A673 (cell line): ENCODE measurements at regions not wholly inside any gene's neighbourhood (a gene's known extent, or its start where the extent isn't known, plus 50 kb on each side); places are given as distances from the start of the nearest gene placed in this dataset.

ENCODE experiments used
- BruUV-seq: library from RNA; stranded (reverse); fragments of 400-500 nt; replicated peaks from 2 replicates; lab custom pipeline; 2021; lab: Mats Ljungman, UMichigan
- CTCF ChIA-PET: fragments of 300-600 bp; sonication (Branson Sonifier 250); formaldehyde crosslinking; loops from one replicate; lab custom pipeline; 2022; ENCODE audit warnings: antibody characterized with exemption; lab: Charles Lee
- POLR2A ChIA-PET: fragments of 300-600 bp; sonication (Branson Sonifier 250); formaldehyde crosslinking; loops from one replicate; lab custom pipeline; 2022; ENCODE audit warnings: antibody characterized with exemption; ENCODE audit not compliant: low non-redundant PET; lab: Charles Lee
- DNase-seq: peaks from one replicate; pipeline ENCODE4 v3.0.0-alpha.2; 2015; ENCODE audit warnings: low spot score
- H3K27ac ChIP-seq: fragments of 200-600 bp; sonication (generic); 2 replicates; pipeline ENCODE4 v1.5.1; 2016; ENCODE audit warnings: mixed run types, low read depth, mild to moderate bottlenecking, mixed read lengths, antibody characterized with exemption, low read length; ENCODE audit not compliant: poor library complexity, severe bottlenecking
- H3K27me3 ChIP-seq: fragments of 200-600 bp; sonication (generic); replicated peaks from 2 replicates; pipeline ENCODE4 v1.6.1; 2017; ENCODE audit warnings: mixed run types, low read depth, mild to moderate bottlenecking, mixed read lengths, antibody characterized with exemption, low read length; ENCODE audit not compliant: insufficient read depth, poor library complexity
- H3K36me3 ChIP-seq: fragments of 200-600 bp; sonication (generic); 2 replicates; pipeline ENCODE4 v1.6.1; 2016; ENCODE audit warnings: mixed run types, mild to moderate bottlenecking, mixed read lengths, antibody characterized with exemption, low read length; ENCODE audit not compliant: insufficient read depth, poor library complexity, severe bottlenecking
- H3K4me1 ChIP-seq: fragments of 200-600 bp; sonication (generic); 2 replicates; pipeline ENCODE4 v1.6.1; 2017; ENCODE audit warnings: mixed run types, mild to moderate bottlenecking, mixed read lengths, antibody characterized with exemption, low read length; ENCODE audit not compliant: insufficient read depth, poor library complexity, severe bottlenecking
- H3K4me3 ChIP-seq: fragments of 200-600 bp; sonication (generic); 2 replicates; pipeline ENCODE4 v1.5.1; 2016; ENCODE audit warnings: low read depth, mixed run types, mild to moderate bottlenecking, mixed read lengths, low read length; ENCODE audit not compliant: poor library complexity, severe bottlenecking
- H3K9me3 ChIP-seq: fragments of 200-600 bp; sonication (generic); 2 replicates; pipeline ENCODE4 v1.6.1; 2016; ENCODE audit warnings: mixed run types, low read depth, mild to moderate bottlenecking, mixed read lengths, antibody characterized with exemption, low read length; ENCODE audit not compliant: poor library complexity, severe bottlenecking
- EZH2 ChIP-seq: fragments of 200-600 bp; sonication (generic); IDR thresholded peaks from 2 replicates; pipeline ENCODE4 v1.6.1; 2017; ENCODE audit warnings: borderline replicate concordance, low read depth, mild to moderate bottlenecking, mixed read lengths, antibody characterized with exemption, low read length; ENCODE audit not compliant: poor library complexity, severe bottlenecking
- intact Hi-C: fragments of 100-400 bp; cut with micrococcal nuclease; formaldehyde crosslinking; loops from one replicate; pipeline ENCODE4 v1.10.0; 2022; ENCODE audit not compliant: unreplicated experiment
- TF ChIP-seq, protein P1 (sequence below): fragments of 300-800, 200-600 bp; sonication (generic); conservative IDR thresholded peaks from 2 replicates; pipeline ENCODE4 v1.5.1; 2017; ENCODE audit warnings: low read depth, mild to moderate bottlenecking, antibody characterized with exemption, low read length, moderate library complexity, mixed read lengths

DNA sequence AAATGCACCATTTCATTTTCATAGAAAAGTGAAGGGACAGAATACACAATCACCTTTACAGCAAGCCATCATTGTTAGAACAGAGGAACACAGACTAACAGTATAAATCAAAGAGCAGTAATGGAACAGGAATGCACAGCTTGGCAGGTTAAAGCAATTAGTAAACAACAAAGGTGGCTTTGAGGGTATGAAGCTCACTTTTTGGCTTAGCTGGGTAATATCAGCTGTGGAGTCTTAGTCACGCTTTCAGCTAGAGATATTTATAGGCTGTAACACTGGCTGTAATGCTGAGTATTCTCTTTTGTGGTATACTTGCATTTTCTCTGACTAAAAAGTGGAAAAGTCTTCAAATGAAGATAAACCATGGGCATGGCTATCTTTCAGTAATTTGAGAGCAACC lies 1780.5 kb downstream of the LRRC4C start:
- Histone ChIP-seq H3K27me3 (no peaks in the 10 kb centered on the region), H3K36me3 (no peaks in the 10 kb centered on the region), H3K27ac (no peak overlapping the region), H3K4me3 (no peak overlapping the region), H3K9me3 (peaks cover 7% of the 10 kb centered on the region), H3K4me1 (no peaks in the 10 kb centered on the region)
- ChIA-PET POLR2A (no interaction called here), CTCF (no interaction called here)
- intact Hi-C loops, result no loop called here
- DNase-seq, result no peak
- no TSS peak for BruUV-seq
- TF ChIP-seq EZH2, result no peak
- TF ChIP-seq, protein P1, sequence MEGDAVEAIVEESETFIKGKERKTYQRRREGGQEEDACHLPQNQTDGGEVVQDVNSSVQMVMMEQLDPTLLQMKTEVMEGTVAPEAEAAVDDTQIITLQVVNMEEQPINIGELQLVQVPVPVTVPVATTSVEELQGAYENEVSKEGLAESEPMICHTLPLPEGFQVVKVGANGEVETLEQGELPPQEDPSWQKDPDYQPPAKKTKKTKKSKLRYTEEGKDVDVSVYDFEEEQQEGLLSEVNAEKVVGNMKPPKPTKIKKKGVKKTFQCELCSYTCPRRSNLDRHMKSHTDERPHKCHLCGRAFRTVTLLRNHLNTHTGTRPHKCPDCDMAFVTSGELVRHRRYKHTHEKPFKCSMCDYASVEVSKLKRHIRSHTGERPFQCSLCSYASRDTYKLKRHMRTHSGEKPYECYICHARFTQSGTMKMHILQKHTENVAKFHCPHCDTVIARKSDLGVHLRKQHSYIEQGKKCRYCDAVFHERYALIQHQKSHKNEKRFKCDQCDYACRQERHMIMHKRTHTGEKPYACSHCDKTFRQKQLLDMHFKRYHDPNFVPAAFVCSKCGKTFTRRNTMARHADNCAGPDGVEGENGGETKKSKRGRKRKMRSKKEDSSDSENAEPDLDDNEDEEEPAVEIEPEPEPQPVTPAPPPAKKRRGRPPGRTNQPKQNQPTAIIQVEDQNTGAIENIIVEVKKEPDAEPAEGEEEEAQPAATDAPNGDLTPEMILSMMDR, result no peak

DNA sequence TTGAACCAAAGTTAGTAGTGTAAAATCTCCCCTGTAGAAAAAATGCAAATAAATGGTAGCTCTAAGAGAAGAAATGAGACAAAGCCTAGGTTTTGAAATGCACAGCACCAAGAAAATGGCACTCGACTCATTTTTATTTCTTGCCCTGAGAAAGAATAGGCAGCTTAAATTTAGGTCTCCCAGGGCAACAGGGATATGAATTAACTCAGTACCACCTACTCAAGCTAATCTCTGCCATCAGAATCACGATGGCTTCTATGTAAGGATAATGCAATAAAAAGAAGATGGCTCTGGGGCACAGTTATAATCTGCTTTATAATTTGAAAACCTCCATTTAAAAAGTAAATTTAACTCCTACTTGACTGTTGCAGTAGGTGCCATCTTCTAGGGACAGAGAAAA lies 1784.3 kb downstream of the LRRC4C start:
- CTCF ChIA-PET, result no interaction called here
- intact Hi-C loops, result no loop called here
- BruUV-seq, result no TSS peak
- H3K4me3 ChIP-seq, result no peak overlapping the region
- no peaks in the 10 kb centered on the region for H3K27me3 ChIP-seq
- H3K27ac ChIP-seq, result no peak overlapping the region
- POLR2A ChIA-PET, result no interaction called here
- TF ChIP-seq, protein P1, result no peak
- no peak for TF ChIP-seq EZH2
- peaks cover 6% of the 10 kb centered on the region for H3K9me3 ChIP-seq
- no peak for DNase-seq
- no peaks in the 10 kb centered on the region for H3K4me1 ChIP-seq
- H3K36me3 ChIP-seq, result no peaks in the 10 kb centered on the region

- intact Hi-C loops, result no loop called here
- CTCF ChIA-PET, result no interaction called here
- Histone ChIP-seq H3K9me3 (peaks cover 2% of the 10 kb centered on the region), H3K27ac (no peak overlapping the region), H3K4me1 (no peaks in the 10 kb centered on the region), H3K27me3 (no peaks in the 10 kb centered on the region), H3K36me3 (no peaks in the 10 kb centered on the region), H3K4me3 (no peak overlapping the region)
- BruUV-seq, result no TSS peak
- DNase-seq, result no peak
- no peak for TF ChIP-seq EZH2
- TF ChIP-seq, protein P1, result no peak
- POLR2A ChIA-PET, result no interaction called here
Observed at GRCh38 chr11:39674761-39675160, 1784.7 kb downstream of the LRRC4C start.
